Liver (tissue), 8 donors: ENCODE measurements at regions not wholly inside any gene's neighbourhood (a gene's known extent, or its start where the extent isn't known, plus 50 kb on each side); places are given as distances from the start of the nearest gene placed in this dataset.

ENCODE experiments used
- DNase-seq: peaks from one replicate; pipeline ENCODE4 v3.0.0-alpha.2; 2017; ENCODE audit warnings: low spot score
- H3K27ac ChIP-seq, 2 donors: one replicate each; pipeline ENCODE4 v1.7.0; 2013; ENCODE audit warnings: inconsistent platforms in 2 of 2, low read length in 2 of 2, control low read depth in 1 of 2, low read depth in 1 of 2, mild to moderate bottlenecking in 1 of 2
- H3K27me3 ChIP-seq, 4 donors: one replicate each; pipeline versions ENCODE4 v1.6.1 to v1.7.0; 2013; ENCODE audit warnings: low read length in 3 of 4, inconsistent platforms in 1 of 4, mild to moderate bottlenecking in 1 of 4, moderate library complexity in 1 of 4; ENCODE audit not compliant: control insufficient read depth in 4 of 4, insufficient read depth in 4 of 4
- H3K36me3 ChIP-seq, 4 donors: one replicate each; pipeline versions ENCODE4 v1.6.1 to v1.7.0; 2013; ENCODE audit warnings: low read length in 3 of 4, mild to moderate bottlenecking in 3 of 4, low read depth in 1 of 4, moderate library complexity in 1 of 4; ENCODE audit not compliant: control insufficient read depth in 4 of 4, insufficient read depth in 3 of 4
- H3K4me1 ChIP-seq, 4 donors: one replicate each; pipeline versions ENCODE4 v1.6.1 to v1.7.0; 2013; ENCODE audit warnings: low read length in 3 of 4, mild to moderate bottlenecking in 3 of 4, moderate library complexity in 1 of 4; ENCODE audit not compliant: control insufficient read depth in 4 of 4, insufficient read depth in 4 of 4
- H3K4me3 ChIP-seq, 3 donors: one replicate each; pipeline versions ENCODE4 v1.6.1 to v1.7.0; 2013; ENCODE audit warnings: low read length in 3 of 3, control low read depth in 1 of 3, low read depth in 1 of 3, mild to moderate bottlenecking in 1 of 3
- H3K9ac ChIP-seq, 2 donors: one replicate each; pipeline ENCODE4 v1.7.0; 2013; ENCODE audit warnings: low read length in 2 of 2, mild to moderate bottlenecking in 2 of 2, moderate library complexity in 2 of 2, control low read depth in 1 of 2, low read depth in 1 of 2
- H3K9me3 ChIP-seq, 4 donors: one replicate each; pipeline versions ENCODE4 v1.6.1 to v1.7.0; 2013; ENCODE audit warnings: low read length in 3 of 4; ENCODE audit not compliant: control insufficient read depth in 4 of 4
- ATF3 ChIP-seq: IDR thresholded peaks from 2 replicates; pipeline ENCODE4 v1.6.1; 2016; ENCODE audit warnings: antibody characterized with exemption
- CTCF ChIP-seq: fragments of 150-350 bp; IDR thresholded peaks from 2 replicates; pipeline ENCODE4 v1.5.1; 2017; ENCODE audit warnings: improper control_type of control experiment, low read depth, low read length; ENCODE audit not compliant: missing input control
- EGR1 ChIP-seq, 2 donors: IDR thresholded peaks; 2 replicates each; pipeline ENCODE4 v1.6.1; 2016 to 2018; ENCODE audit warnings: antibody characterized with exemption in 2 of 2, low read depth in 2 of 2
- FOXA1 ChIP-seq: IDR thresholded peaks from 2 replicates; pipeline ENCODE4 v1.6.1; 2016; ENCODE audit warnings: antibody characterized with exemption
- FOXA2 ChIP-seq: IDR thresholded peaks from 2 replicates; pipeline ENCODE4 v1.6.1; 2016; ENCODE audit warnings: antibody characterized with exemption
- GABPA ChIP-seq, 2 donors: IDR thresholded peaks in 1 of 2; conservative IDR thresholded peaks in 1 of 2; 2 replicates each; pipeline ENCODE4 v1.6.1; 2016; ENCODE audit warnings: antibody characterized with exemption in 2 of 2, mild to moderate bottlenecking in 1 of 2, moderate library complexity in 1 of 2
- HNF4A ChIP-seq, 2 donors: conservative IDR thresholded peaks; 2 replicates each; pipeline ENCODE4 v1.6.1; 2016; ENCODE audit warnings: antibody characterized with exemption in 2 of 2, mild to moderate bottlenecking in 2 of 2
- HNF4G ChIP-seq: IDR thresholded peaks from 2 replicates; pipeline ENCODE4 v1.6.1; 2016; ENCODE audit warnings: antibody characterized with exemption
- JUND ChIP-seq, 2 donors: IDR thresholded peaks; 2 replicates each; pipeline ENCODE4 v1.6.1; 2016; ENCODE audit warnings: antibody characterized with exemption in 2 of 2
- MAX ChIP-seq: IDR thresholded peaks from 2 replicates; pipeline ENCODE4 v1.6.1; 2016; ENCODE audit warnings: antibody characterized with exemption
- NR2F2 ChIP-seq: IDR thresholded peaks from 2 replicates; pipeline ENCODE4 v1.6.1; 2016; ENCODE audit warnings: antibody characterized with exemption
- RAD21 ChIP-seq, 2 donors: IDR thresholded peaks; 2 replicates each; pipeline ENCODE4 v1.6.1; 2016; ENCODE audit warnings: antibody characterized with exemption in 2 of 2, mild to moderate bottlenecking in 2 of 2
- REST ChIP-seq: IDR thresholded peaks from 2 replicates; pipeline ENCODE4 v1.6.1; 2016; ENCODE audit warnings: antibody characterized with exemption, mild to moderate bottlenecking
- RXRA ChIP-seq, 2 donors: IDR thresholded peaks; 2 replicates each; pipeline ENCODE4 v1.6.1; 2017 to 2018; ENCODE audit warnings: antibody characterized with exemption in 2 of 2, mild to moderate bottlenecking in 1 of 2
- SP1 ChIP-seq: IDR thresholded peaks from 2 replicates; pipeline ENCODE4 v1.6.1; 2018; ENCODE audit warnings: antibody characterized with exemption, mild to moderate bottlenecking
- TAF1 ChIP-seq: conservative IDR thresholded peaks from 2 replicates; pipeline ENCODE4 v1.6.1; 2016; ENCODE audit warnings: antibody characterized with exemption, mild to moderate bottlenecking
- YY1 ChIP-seq: IDR thresholded peaks from 2 replicates; pipeline ENCODE4 v1.6.1; 2016; ENCODE audit warnings: antibody characterized with exemption, mild to moderate bottlenecking
- ZBTB33 ChIP-seq: IDR thresholded peaks from 2 replicates; pipeline ENCODE4 v1.6.1; 2016; ENCODE audit warnings: antibody characterized with exemption
- WGBS: extraction: QIAGEN DNeasy Blood & Tissue Kit; methylation state at CpG from one replicate; pipeline ENCODE4 v1.1.7; 2013; 5-methylcytosine and 5-hydroxymethylcytosine counted together
- donor health status: healthy.
- donor health status: healthy.
- donor health status: healthy.
- donor health status: healthy.
- donor health status: healthy.

- H3K9me3 ChIP-seq, result no peaks in the 10 kb centered on the region
- DNase-seq, result no peak
- H3K27me3 ChIP-seq, result no peaks in the 10 kb centered on the region
- no peak overlapping the region for H3K4me3 ChIP-seq
- H3K36me3 ChIP-seq, result no peaks in the 10 kb centered on the region
- WGBS, result 67% methylated on average over 2 of the region's 2 CpGs
- TF ChIP-seq FOXA1, result no peak
- TF ChIP-seq HNF4A (conservative IDR thresholded peaks at IDR 0.05), result no peak
- TF ChIP-seq EGR1 (IDR thresholded peaks at IDR 0.05; ENCODE audit: low read depth in 2 of 2), result no peak
- TF ChIP-seq REST, result no peak
- no peak for TF ChIP-seq FOXA2
- no peak for TF ChIP-seq RXRA (IDR thresholded peaks at IDR 0.05)
- TF ChIP-seq GABPA (IDR thresholded peaks at IDR 0.05 in 1 of 2, conservative IDR thresholded peaks at IDR 0.05 in 1 of 2), result no peak
- no peak for TF ChIP-seq SP1
- no peak for TF ChIP-seq RAD21 (IDR thresholded peaks at IDR 0.05)
- no peak for TF ChIP-seq HNF4G
- TF ChIP-seq ZBTB33, result no peak
- TF ChIP-seq ATF3, result no peak
- no peak for TF ChIP-seq YY1
- no peak for TF ChIP-seq TAF1
- TF ChIP-seq MAX, result no peak
- TF ChIP-seq JUND (IDR thresholded peaks at IDR 0.05), result no peak
- TF ChIP-seq NR2F2, result no peak
- no peak for TF ChIP-seq CTCF
- no peak overlapping the region for H3K9ac ChIP-seq
- no peak overlapping the region for H3K27ac ChIP-seq
- no peaks in the 10 kb centered on the region for H3K4me1 ChIP-seq
Measured at GRCh38 chr9:82819260-82819659, 243.7 kb downstream of the RASEF start.

- Histone ChIP-seq H3K4me1 (no peaks in the 10 kb centered on the region), H3K4me3 (no peak overlapping the region), H3K27ac (no peak overlapping the region), H3K9me3 (no peaks in the 10 kb centered on the region), H3K9ac (no peak overlapping the region), H3K27me3 (peaks cover 0 to 3% (median 0%) of the 10 kb centered on the region in 4 donors), H3K36me3 (no peaks in the 10 kb centered on the region)
- 41% methylated on average over 1 of the region's 1 CpG for WGBS
- DNase-seq, result no peak
- TF ChIP-seq NR2F2, result no peak
- no peak for TF ChIP-seq SP1
- TF ChIP-seq YY1, result no peak
- TF ChIP-seq FOXA1, result no peak
- no peak for TF ChIP-seq FOXA2
- TF ChIP-seq EGR1 (IDR thresholded peaks at IDR 0.05; ENCODE audit: low read depth in 2 of 2), result no peak
- TF ChIP-seq JUND (IDR thresholded peaks at IDR 0.05), result no peak
- TF ChIP-seq RXRA (IDR thresholded peaks at IDR 0.05), result no peak
- TF ChIP-seq GABPA (IDR thresholded peaks at IDR 0.05 in 1 of 2, conservative IDR thresholded peaks at IDR 0.05 in 1 of 2), result no peak
- no peak for TF ChIP-seq HNF4A (conservative IDR thresholded peaks at IDR 0.05)
- no peak for TF ChIP-seq MAX
- TF ChIP-seq CTCF, result no peak
- no peak for TF ChIP-seq REST
Measured at GRCh38 chr9:82820186-82820585, 242.8 kb downstream of the RASEF start.
